Mesendoderm (in vitro differentiated cells): ENCODE measurements at regions not wholly inside any gene's neighbourhood (a gene's known extent, or its start where the extent isn't known, plus 50 kb on each side); places are given as distances from the start of the nearest gene placed in this dataset.

ENCODE experiments used
- DNase-seq: peaks from one replicate; pipeline ENCODE4 v3.0.0; 2013
- H2AK5ac ChIP-seq: 2 replicates; pipeline ENCODE4 v1.6.1; 2013; ENCODE audit warnings: low read length, inconsistent platforms
- H2BK120ac ChIP-seq: 2 replicates; pipeline ENCODE4 v1.6.1; 2013; ENCODE audit warnings: low read depth, mild to moderate bottlenecking, low read length, moderate library complexity, mixed read lengths
- H2BK15ac ChIP-seq: replicated peaks from 2 replicates; pipeline ENCODE4 v1.6.1; 2013; ENCODE audit warnings: low read depth, mild to moderate bottlenecking, moderate library complexity
- H2BK5ac ChIP-seq: 2 replicates; pipeline ENCODE4 v1.6.1; 2013; ENCODE audit warnings: low read length, inconsistent platforms
- H3K18ac ChIP-seq: 2 replicates; pipeline ENCODE4 v1.6.1; 2013; ENCODE audit warnings: mild to moderate bottlenecking, low read length, mixed read lengths
- H3K23ac ChIP-seq: one replicate; pipeline ENCODE4 v1.6.1; 2013; ENCODE audit warnings: low read length
- H3K27ac ChIP-seq: 2 replicates; pipeline ENCODE4 v1.5.1; 2013; ENCODE audit warnings: low read depth, mild to moderate bottlenecking, inconsistent platforms, low read length, moderate library complexity
- H3K27me3 ChIP-seq: 2 replicates; pipeline ENCODE4 v1.6.1; 2013; ENCODE audit warnings: low read length, control low read depth, mild to moderate bottlenecking, inconsistent platforms; ENCODE audit not compliant: insufficient read depth, poor library complexity
- H3K36me3 ChIP-seq: 2 replicates; pipeline ENCODE4 v1.6.1; 2013; ENCODE audit warnings: low read length, inconsistent platforms; ENCODE audit not compliant: control insufficient read depth, insufficient read depth
- H3K4ac ChIP-seq: one replicate; pipeline ENCODE4 v1.6.1; 2013; ENCODE audit warnings: low read depth, mild to moderate bottlenecking, low read length, moderate library complexity
- H3K4me1 ChIP-seq: 2 replicates; pipeline ENCODE4 v1.6.1; 2013; ENCODE audit warnings: low read depth, low read length, inconsistent platforms; ENCODE audit not compliant: control insufficient read depth
- H3K4me2 ChIP-seq: 2 replicates; pipeline ENCODE4 v1.6.1; 2013; ENCODE audit warnings: low read length
- H3K4me3 ChIP-seq: 2 replicates; pipeline ENCODE4 v1.5.1; 2013; ENCODE audit warnings: mild to moderate bottlenecking, low read length
- H3K56ac ChIP-seq: one replicate; pipeline ENCODE4 v1.6.1; 2013; ENCODE audit warnings: low read length
- H3K79me1 ChIP-seq: 2 replicates; pipeline ENCODE4 v1.6.1; 2013; ENCODE audit warnings: low read length, inconsistent platforms
- H3K79me2 ChIP-seq: 2 replicates; pipeline ENCODE4 v1.6.1; 2013; ENCODE audit warnings: mild to moderate bottlenecking, low read length; ENCODE audit not compliant: control insufficient read depth, insufficient read depth
- H3K9ac ChIP-seq: 2 replicates; pipeline ENCODE4 v1.6.1; 2013; ENCODE audit warnings: low read length, inconsistent platforms
- H4K5ac ChIP-seq: one replicate; pipeline ENCODE4 v1.6.1; 2013; ENCODE audit warnings: low read length
- H4K8ac ChIP-seq: one replicate; pipeline ENCODE4 v1.6.1; 2013; ENCODE audit warnings: low read depth, mild to moderate bottlenecking, control low read depth, low read length, moderate library complexity
- WGBS: extraction: QIAGEN DNeasy Blood & Tissue Kit; methylation state at CpG from one replicate; pipeline ENCODE4 v1.1.7; 2013; ENCODE audit warnings: low lambda C conversion rate, missing lambda C conversion rate; ENCODE audit not compliant: insufficient coverage; ENCODE audit errors: extremely low coverage; 5-methylcytosine and 5-hydroxymethylcytosine counted together

DNA sequence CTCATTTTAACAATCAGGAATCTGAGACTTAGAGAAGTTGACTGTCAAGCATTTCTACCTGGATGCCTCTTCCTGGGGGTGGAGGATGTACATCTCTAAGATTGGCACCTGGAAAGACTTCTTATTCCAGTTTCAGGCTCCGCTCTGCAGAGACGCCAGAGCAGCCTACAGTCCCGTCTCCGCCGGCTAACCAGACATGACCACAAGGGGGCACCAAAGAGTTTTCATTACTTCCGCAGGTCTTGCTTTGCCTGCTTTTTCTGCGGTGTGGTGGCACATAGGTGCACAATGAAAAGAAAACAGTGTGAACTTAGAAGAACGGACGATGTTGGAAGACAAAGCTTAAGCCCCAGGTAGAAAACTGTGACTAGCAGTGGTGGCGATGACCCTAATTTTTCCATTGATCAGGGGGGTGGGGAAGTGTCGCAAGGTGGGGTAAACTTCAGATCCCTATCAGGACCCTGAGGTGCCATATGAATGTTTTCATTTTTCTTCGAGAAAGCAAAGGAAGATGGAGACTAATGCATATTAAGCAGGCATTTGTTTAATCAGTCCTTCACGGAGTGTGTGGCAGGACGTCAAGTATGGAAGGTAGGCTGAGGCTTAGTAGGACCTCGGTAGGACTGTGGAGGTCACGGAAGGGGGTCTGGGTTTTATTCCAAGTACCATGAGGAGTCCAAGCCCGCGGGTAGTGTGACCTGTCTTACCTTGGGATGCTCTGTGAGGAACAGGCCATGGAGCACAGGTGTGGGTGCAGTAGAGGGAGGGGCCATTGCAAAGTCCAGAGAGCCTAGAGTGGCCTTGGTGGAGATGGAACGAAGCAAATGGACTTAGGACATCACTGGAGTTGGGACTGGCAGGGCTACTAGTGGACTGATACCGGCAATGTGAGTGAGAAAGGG lies 60.1 kb upstream of the SORCS3 start:
- no peak overlapping the region for H2BK5ac ChIP-seq
- peak; percentile 80 for DNase-seq
- H3K4me3 ChIP-seq, result no peak overlapping the region
- H3K9ac ChIP-seq, result no peak overlapping the region
- H3K4ac ChIP-seq, result no peak overlapping the region
- no CpG with 5 or more reads among the region's 20 CpGs for WGBS
- no peaks in the 10 kb centered on the region for H3K4me1 ChIP-seq
- no peak overlapping the region for H2BK15ac ChIP-seq
- no peak overlapping the region for H3K27ac ChIP-seq
- H4K5ac ChIP-seq, result no peak overlapping the region
- H2AK5ac ChIP-seq, result no peak overlapping the region
- no peak overlapping the region for H3K56ac ChIP-seq
- no peaks in the 10 kb centered on the region for H3K79me2 ChIP-seq
- H3K27me3 ChIP-seq, result no peaks in the 10 kb centered on the region
- H3K36me3 ChIP-seq, result no peaks in the 10 kb centered on the region
- H2BK120ac ChIP-seq, result no peak overlapping the region
- no peak overlapping the region for H3K4me2 ChIP-seq
- H3K18ac ChIP-seq, result no peak overlapping the region
- H4K8ac ChIP-seq, result no peak overlapping the region
- no peaks in the 10 kb centered on the region for H3K79me1 ChIP-seq
- H3K23ac ChIP-seq, result no peak overlapping the region

DNA sequence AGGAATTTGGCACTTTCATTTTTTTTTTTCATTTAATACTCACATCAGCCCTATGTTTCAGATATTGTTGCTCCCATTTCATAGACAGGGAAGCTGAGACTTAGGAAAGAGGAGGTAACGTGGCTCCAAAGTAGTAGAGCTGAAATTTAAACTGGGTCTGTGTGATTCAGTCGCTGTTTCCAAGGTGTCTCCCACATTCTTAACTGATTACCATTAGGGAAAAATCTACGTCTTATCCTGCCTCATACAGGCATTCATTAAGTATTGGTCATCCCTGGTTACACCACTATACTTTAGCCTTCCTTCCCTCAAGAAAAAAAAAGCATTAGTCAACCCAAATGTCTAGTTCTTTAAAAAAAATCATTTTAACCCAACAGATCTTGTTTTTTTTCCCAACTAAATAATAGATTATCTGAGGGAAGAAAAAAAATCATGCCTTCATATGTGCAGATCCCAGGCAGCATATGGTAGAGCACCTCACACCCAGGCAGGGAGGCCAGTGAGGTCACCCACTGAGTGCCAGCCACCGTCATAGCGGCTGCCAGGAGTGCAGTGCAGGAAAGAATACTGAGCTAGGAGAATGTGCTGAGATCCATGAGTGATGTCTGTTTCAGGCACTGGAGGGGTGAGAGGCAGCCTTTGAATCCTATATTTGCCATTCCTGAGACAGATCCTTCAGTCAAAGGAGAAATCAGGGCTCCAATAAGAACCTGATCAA lies 59.0 kb upstream of the SORCS3 start:
- no peak overlapping the region for H2BK120ac ChIP-seq
- no peaks in the 10 kb centered on the region for H3K36me3 ChIP-seq
- no peak overlapping the region for H3K23ac ChIP-seq
- H2BK15ac ChIP-seq, result no peak overlapping the region
- no peak overlapping the region for H2BK5ac ChIP-seq
- no peak overlapping the region for H2AK5ac ChIP-seq
- no CpG with 5 or more reads among the region's 5 CpGs for WGBS
- H4K8ac ChIP-seq, result no peak overlapping the region
- H3K18ac ChIP-seq, result no peak overlapping the region
- no peak overlapping the region for H4K5ac ChIP-seq
- no peaks in the 10 kb centered on the region for H3K79me1 ChIP-seq
- no peak for DNase-seq
- no peaks in the 10 kb centered on the region for H3K27me3 ChIP-seq
- H3K4me1 ChIP-seq, result no peaks in the 10 kb centered on the region
- no peak overlapping the region for H3K4me3 ChIP-seq
- no peak overlapping the region for H3K27ac ChIP-seq
- H3K56ac ChIP-seq, result no peak overlapping the region
- no peak overlapping the region for H3K9ac ChIP-seq
- H3K4ac ChIP-seq, result no peak overlapping the region
- H3K4me2 ChIP-seq, result no peak overlapping the region
- H3K79me2 ChIP-seq, result no peaks in the 10 kb centered on the region

DNA sequence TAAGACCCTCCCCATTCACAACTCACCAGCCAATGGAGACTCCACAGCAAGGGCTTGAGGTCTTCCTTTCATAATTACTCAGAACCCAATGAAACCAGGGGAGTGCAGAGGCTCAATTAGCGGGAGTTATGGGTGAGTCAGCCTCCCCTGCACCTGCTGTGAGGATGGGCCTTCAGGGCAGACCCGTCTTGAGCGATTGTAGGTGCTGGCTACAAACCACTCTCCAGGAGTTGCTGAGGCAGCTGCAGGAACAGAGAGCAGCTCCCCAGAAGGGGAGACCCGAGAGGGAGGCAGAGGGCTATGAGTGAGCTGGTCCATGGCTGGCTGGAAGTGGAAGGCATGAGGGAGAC lies 58.5 kb upstream of the SORCS3 start:
- Histone ChIP-seq H2BK120ac (no peak overlapping the region), H3K4me3 (no peak overlapping the region), H3K79me1 (no peaks in the 10 kb centered on the region), H2BK15ac (no peak overlapping the region), H3K56ac (no peak overlapping the region), H3K27me3 (no peaks in the 10 kb centered on the region), H3K9ac (no peak overlapping the region), H3K4me2 (no peak overlapping the region), H3K4ac (no peak overlapping the region), H2AK5ac (no peak overlapping the region), H3K4me1 (no peaks in the 10 kb centered on the region), H3K18ac (no peak overlapping the region), H4K5ac (no peak overlapping the region), H2BK5ac (no peak overlapping the region), H3K79me2 (no peaks in the 10 kb centered on the region), H3K27ac (no peak overlapping the region), H4K8ac (no peak overlapping the region), H3K23ac (no peak overlapping the region), H3K36me3 (no peaks in the 10 kb centered on the region)
- peak; percentile 20 for DNase-seq
- WGBS, result no CpG with 5 or more reads among the region's 4 CpGs

DNA sequence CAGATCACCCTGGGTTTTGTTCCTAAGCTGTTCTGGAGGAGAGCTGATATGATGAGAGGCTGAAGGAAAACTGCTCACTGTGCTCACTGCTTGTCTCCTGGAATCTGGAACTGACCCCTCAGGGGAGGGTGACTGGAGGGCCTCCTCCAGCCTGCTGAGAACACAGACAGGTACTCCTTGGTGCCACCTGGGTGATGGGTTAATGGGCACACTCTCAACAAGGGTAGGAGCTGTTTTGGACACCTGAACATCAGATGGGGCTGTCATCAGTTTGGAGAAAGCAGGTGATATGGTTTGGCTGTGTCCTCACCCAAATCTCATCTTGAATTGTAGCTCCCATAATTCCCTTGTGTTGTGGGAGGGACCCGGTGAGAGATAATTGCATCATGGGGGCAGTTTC lies 58.1 kb upstream of the SORCS3 start:
- no peak overlapping the region for H2BK5ac ChIP-seq
- no peak overlapping the region for H3K56ac ChIP-seq
- H3K27ac ChIP-seq, result no peak overlapping the region
- H3K4me3 ChIP-seq, result no peak overlapping the region
- H3K18ac ChIP-seq, result no peak overlapping the region
- H4K5ac ChIP-seq, result no peak overlapping the region
- no peak overlapping the region for H3K4ac ChIP-seq
- no peak overlapping the region for H2AK5ac ChIP-seq
- H3K79me2 ChIP-seq, result no peaks in the 10 kb centered on the region
- no peak for DNase-seq
- no peaks in the 10 kb centered on the region for H3K36me3 ChIP-seq
- no peak overlapping the region for H4K8ac ChIP-seq
- H3K4me2 ChIP-seq, result no peak overlapping the region
- H3K27me3 ChIP-seq, result no peaks in the 10 kb centered on the region
- H2BK15ac ChIP-seq, result no peak overlapping the region
- no peaks in the 10 kb centered on the region for H3K4me1 ChIP-seq
- no peak overlapping the region for H2BK120ac ChIP-seq
- H3K23ac ChIP-seq, result no peak overlapping the region
- no peak overlapping the region for H3K9ac ChIP-seq
- no CpG with 5 or more reads among the region's 1 CpG for WGBS
- no peaks in the 10 kb centered on the region for H3K79me1 ChIP-seq

DNA sequence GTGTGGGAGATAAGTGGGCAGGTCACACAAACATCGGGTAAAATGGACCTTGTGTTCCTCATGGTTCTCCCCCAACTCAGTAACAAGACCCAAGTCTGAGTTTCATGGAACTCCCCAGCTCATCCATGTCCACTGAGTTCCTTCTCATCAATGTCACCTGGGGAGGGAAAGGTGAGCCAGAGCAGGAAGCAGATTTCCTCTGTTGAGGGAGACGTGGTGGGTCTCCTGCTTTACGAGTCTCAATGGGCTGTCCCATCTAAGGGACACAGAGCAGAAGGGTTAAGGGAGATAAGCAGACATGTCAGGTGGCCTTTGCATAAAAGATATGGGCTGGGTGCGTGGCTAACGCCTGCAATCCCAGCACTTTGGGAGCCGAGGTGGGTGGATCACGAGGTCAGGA lies 56.5 kb upstream of the SORCS3 start:
- H3K36me3 ChIP-seq, result no peaks in the 10 kb centered on the region
- WGBS, result no CpG with 5 or more reads among the region's 7 CpGs
- no peak overlapping the region for H3K18ac ChIP-seq
- H3K4me1 ChIP-seq, result no peaks in the 10 kb centered on the region
- H2BK15ac ChIP-seq, result no peak overlapping the region
- H3K9ac ChIP-seq, result no peak overlapping the region
- H3K79me1 ChIP-seq, result no peaks in the 10 kb centered on the region
- no peak overlapping the region for H2BK120ac ChIP-seq
- no peak overlapping the region for H3K4me3 ChIP-seq
- no peaks in the 10 kb centered on the region for H3K79me2 ChIP-seq
- no peak for DNase-seq
- H3K27me3 ChIP-seq, result no peaks in the 10 kb centered on the region
- no peak overlapping the region for H2BK5ac ChIP-seq
- H3K4ac ChIP-seq, result no peak overlapping the region
- H3K23ac ChIP-seq, result no peak overlapping the region
- no peak overlapping the region for H4K8ac ChIP-seq
- no peak overlapping the region for H4K5ac ChIP-seq
- H3K27ac ChIP-seq, result no peak overlapping the region
- H3K56ac ChIP-seq, result no peak overlapping the region
- no peak overlapping the region for H2AK5ac ChIP-seq
- H3K4me2 ChIP-seq, result no peak overlapping the region
